ENCODE measurements at regions not wholly inside any gene's neighbourhood (a gene's known extent, or its start where the extent isn't known, plus 50 kb on each side); places are given as distances from the start of the nearest gene placed in this dataset.

DNA sequence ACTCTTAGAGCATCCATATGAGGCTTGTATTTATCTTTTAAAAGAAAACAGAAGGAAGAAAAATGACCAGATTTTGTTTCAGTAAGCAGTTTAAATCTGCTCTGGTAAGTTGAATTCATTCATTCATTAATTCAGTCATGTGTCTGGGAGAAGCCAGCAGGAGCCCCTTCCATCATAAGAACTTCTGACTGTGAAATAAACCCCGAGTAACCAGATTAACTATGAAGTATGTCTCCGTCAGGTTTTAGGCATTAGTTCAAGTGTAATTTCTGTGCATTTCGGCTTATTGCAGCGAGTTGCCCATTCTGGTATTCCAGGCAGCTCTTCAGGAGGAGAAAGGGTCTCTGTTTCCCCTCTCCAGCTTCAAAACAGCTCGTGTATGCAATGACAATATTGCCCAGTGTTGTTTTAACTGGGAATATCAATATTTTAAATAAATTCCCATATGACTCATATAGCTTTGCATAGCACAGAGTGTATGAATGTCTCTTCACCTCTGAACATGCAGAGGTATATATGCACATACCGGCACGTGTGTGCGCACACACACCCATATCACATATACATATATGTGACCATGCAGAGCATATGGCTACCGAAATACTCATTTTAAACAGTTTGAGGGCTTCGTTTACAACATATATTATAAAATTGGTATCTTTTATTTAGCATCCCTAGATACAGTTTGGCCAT lies 255.3 kb downstream of the BCOR start:
- WGBS (ENCODE audit: extremely low coverage, insufficient read length, low lambda C conversion rate), result no CpG with 5 or more reads among the region's 10 CpGs

More for the DNA sequence above, 255.3 kb downstream of the BCOR start:
- Histone ChIP-seq H2BK15ac (ENCODE audit: low read depth, low read length) (no peak overlapping the region), H3T11ph (ENCODE audit: low read length) (no peak overlapping the region), H4K5ac (ENCODE audit: insufficient read length, low read depth, low read length) (no peak overlapping the region), H2BK20ac (ENCODE audit: low read depth, low read length, poor library complexity, severe bottlenecking) (no peak overlapping the region), H3K23ac (ENCODE audit: insufficient read length, low read depth, low read length) (no peak overlapping the region), H2BK120ac (ENCODE audit: low read depth, low read length, poor library complexity, severe bottlenecking) (no peak overlapping the region), H3K18ac (ENCODE audit: insufficient read length, low read depth, low read length) (no peak overlapping the region), H3K9me3 (ENCODE audit: control insufficient read depth, low read depth, low read length) (no peaks in the 10 kb centered on the region), H4K8ac (replicated peaks; ENCODE audit: insufficient read length, low read depth, low read length) (no peak overlapping the region), H3K56ac (ENCODE audit: insufficient read length, low read depth, low read length) (no peak overlapping the region), H3K4me1 (ENCODE audit: insufficient read depth, low read length) (peaks cover 5% of the 10 kb centered on the region; the same call in 1 of the 2 replicates), H2AK5ac (ENCODE audit: insufficient read length, low read length) (no peak overlapping the region), H3K27me3 (ENCODE audit: insufficient read depth, low read length) (peaks cover 1% of the 10 kb centered on the region; the same call in 1 of the 2 replicates), H3K79me1 (ENCODE audit: insufficient read depth, low read depth, low read length, poor library complexity, severe bottlenecking) (no peaks in the 10 kb centered on the region), H3K23me2 (ENCODE audit: insufficient read length, low read depth, low read length, poor library complexity, severe bottlenecking) (no peaks in the 10 kb centered on the region), H2BK12ac (ENCODE audit: insufficient read length, low read depth, low read length) (no peak overlapping the region), H3K79me2 (ENCODE audit: insufficient read depth, low read length) (no peaks in the 10 kb centered on the region), H4K91ac (ENCODE audit: insufficient read length, low read depth, low read length) (no peak overlapping the region), H2BK5ac (ENCODE audit: insufficient read length, low read length) (no peak overlapping the region), H4K20me1 (ENCODE audit: control insufficient read depth, insufficient read depth, insufficient read length) (no peaks in the 10 kb centered on the region), H3K27ac (ENCODE audit: insufficient read length, low read depth, low read length) (no peak overlapping the region), H3K4me2 (ENCODE audit: insufficient read depth, insufficient read length, low read length) (no peak overlapping the region), H3K14ac (ENCODE audit: insufficient read depth, low read length) (no peak overlapping the region), H2AFZ (ENCODE audit: low read length) (no peak overlapping the region), H3K9ac (ENCODE audit: extremely low read depth, insufficient read length, low read length) (no peak overlapping the region), H3K4ac (ENCODE audit: low read depth, low read length) (no peak overlapping the region)
- DNase-seq, result no peak
- Mint-ChIP-seq H3K27me3 (ENCODE audit: low read depth) (no peaks in the 10 kb centered on the region), H3K9me3 (peaks cover 59 to 68% of the 10 kb centered on the region in 2 experiments), H3K4me3 (no peak overlapping the region), H3K27ac (no peak overlapping the region), H3K4me1 (peaks cover 22 to 35% of the 10 kb centered on the region in 2 experiments), H3K36me3 (ENCODE audit: insufficient read depth in 1 of 3, low read depth in 3 of 3) (peaks cover 0 to 8% (median 0%) of the 10 kb centered on the region in 3 experiments; a peak in 5 of 7 replicates)
- TF ChIP-seq, protein P1, sequence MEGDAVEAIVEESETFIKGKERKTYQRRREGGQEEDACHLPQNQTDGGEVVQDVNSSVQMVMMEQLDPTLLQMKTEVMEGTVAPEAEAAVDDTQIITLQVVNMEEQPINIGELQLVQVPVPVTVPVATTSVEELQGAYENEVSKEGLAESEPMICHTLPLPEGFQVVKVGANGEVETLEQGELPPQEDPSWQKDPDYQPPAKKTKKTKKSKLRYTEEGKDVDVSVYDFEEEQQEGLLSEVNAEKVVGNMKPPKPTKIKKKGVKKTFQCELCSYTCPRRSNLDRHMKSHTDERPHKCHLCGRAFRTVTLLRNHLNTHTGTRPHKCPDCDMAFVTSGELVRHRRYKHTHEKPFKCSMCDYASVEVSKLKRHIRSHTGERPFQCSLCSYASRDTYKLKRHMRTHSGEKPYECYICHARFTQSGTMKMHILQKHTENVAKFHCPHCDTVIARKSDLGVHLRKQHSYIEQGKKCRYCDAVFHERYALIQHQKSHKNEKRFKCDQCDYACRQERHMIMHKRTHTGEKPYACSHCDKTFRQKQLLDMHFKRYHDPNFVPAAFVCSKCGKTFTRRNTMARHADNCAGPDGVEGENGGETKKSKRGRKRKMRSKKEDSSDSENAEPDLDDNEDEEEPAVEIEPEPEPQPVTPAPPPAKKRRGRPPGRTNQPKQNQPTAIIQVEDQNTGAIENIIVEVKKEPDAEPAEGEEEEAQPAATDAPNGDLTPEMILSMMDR (conservative IDR thresholded peaks at IDR 0.05), result no peak

Measured in H9 (cell line).